Mesothelial cell of epicardium (in vitro differentiated cells): ENCODE measurements at regions not wholly inside any gene's neighbourhood (a gene's known extent, or its start where the extent isn't known, plus 50 kb on each side); places are given as distances from the start of the nearest gene placed in this dataset.

Source experiments
- DNase-seq, 2 experiments: peaks; one replicate each; pipeline ENCODE4 v3.0.0; 2021; ENCODE audit warnings: low spot score in 2 of 2; ENCODE audit not compliant: unreplicated experiment in 2 of 2
- H3K27ac Mint-ChIP-seq: 2 replicates; pipeline ENCODE4 v1.8.0; 2021; ENCODE audit warnings: mixed read lengths
- H3K27me3 Mint-ChIP-seq: 2 replicates; pipeline ENCODE4 v1.8.0; 2021; ENCODE audit warnings: low read depth, mixed read lengths
- H3K36me3 Mint-ChIP-seq: 2 replicates; pipeline ENCODE4 v1.8.0; 2021; ENCODE audit warnings: mixed read lengths
- H3K4me1 Mint-ChIP-seq: 2 replicates; pipeline ENCODE4 v1.8.0; 2021; ENCODE audit warnings: mixed read lengths
- H3K4me3 Mint-ChIP-seq: 2 replicates; pipeline ENCODE4 v1.8.0; 2021; ENCODE audit warnings: mild to moderate bottlenecking, moderate library complexity, mixed read lengths
- H3K9me3 Mint-ChIP-seq: 2 replicates; pipeline ENCODE4 v1.8.0; 2021; ENCODE audit warnings: mixed read lengths
- TF ChIP-seq, protein P1 (sequence below): fragments of 200-600 bp; sonication (generic); IDR thresholded peaks from one replicate; pipeline ENCODE4 v1.5.0; 2021; ENCODE audit warnings: antibody characterized with exemption; ENCODE audit not compliant: unreplicated experiment

DNA sequence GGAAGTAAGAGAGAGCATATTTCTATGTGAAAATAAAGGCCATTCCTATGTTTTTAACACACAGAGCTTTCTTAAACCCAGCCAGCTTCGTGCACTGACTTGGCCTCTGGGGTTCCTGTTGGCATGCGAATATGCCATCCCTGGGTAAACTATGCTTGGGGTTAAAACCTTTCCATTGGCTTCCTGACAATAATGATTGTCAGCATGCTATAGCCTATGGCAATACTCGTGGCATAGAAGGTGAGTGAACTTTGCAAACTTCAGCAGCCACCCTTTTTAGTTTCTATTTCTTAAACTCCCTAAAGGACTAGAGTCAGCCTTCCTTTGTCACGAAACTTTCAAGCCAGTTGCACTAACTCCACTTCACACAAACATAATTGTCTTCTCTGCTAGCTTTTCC lies 148.4 kb upstream of the RGS6 start:
- no peaks in the 10 kb centered on the region for H3K27me3 Mint-ChIP-seq
- H3K9me3 Mint-ChIP-seq = peaks cover 18% of the 10 kb centered on the region
- DNase-seq = no peak
- no peaks in the 10 kb centered on the region for H3K36me3 Mint-ChIP-seq
- peaks cover 1% of the 10 kb centered on the region for H3K4me1 Mint-ChIP-seq
- H3K27ac Mint-ChIP-seq = no peak overlapping the region
- TF ChIP-seq, protein P1, sequence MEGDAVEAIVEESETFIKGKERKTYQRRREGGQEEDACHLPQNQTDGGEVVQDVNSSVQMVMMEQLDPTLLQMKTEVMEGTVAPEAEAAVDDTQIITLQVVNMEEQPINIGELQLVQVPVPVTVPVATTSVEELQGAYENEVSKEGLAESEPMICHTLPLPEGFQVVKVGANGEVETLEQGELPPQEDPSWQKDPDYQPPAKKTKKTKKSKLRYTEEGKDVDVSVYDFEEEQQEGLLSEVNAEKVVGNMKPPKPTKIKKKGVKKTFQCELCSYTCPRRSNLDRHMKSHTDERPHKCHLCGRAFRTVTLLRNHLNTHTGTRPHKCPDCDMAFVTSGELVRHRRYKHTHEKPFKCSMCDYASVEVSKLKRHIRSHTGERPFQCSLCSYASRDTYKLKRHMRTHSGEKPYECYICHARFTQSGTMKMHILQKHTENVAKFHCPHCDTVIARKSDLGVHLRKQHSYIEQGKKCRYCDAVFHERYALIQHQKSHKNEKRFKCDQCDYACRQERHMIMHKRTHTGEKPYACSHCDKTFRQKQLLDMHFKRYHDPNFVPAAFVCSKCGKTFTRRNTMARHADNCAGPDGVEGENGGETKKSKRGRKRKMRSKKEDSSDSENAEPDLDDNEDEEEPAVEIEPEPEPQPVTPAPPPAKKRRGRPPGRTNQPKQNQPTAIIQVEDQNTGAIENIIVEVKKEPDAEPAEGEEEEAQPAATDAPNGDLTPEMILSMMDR = no peak
- H3K4me3 Mint-ChIP-seq = no peak overlapping the region

DNA sequence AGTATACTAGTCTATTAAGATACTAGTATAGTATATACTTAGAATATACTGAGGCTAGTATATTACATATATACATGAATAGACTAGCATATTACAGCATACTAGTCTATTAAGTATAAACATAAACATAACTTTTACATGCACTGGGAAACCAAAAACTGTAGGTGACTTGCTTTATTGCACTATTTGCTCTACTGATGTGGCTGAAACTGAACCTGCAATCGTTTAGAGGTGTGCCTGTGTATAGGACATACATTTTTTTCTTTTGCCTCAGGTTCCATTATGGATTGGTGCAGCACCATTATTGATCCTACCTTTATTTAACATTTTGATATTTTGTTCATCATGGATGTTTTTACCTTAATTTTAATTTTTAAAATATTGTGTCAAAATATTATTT lies 143.2 kb upstream of the RGS6 start:
- Mint-ChIP-seq H3K27me3 (no peaks in the 10 kb centered on the region), H3K27ac (no peak overlapping the region), H3K9me3 (peaks cover 29% of the 10 kb centered on the region), H3K36me3 (no peaks in the 10 kb centered on the region), H3K4me3 (no peak overlapping the region), H3K4me1 (no peaks in the 10 kb centered on the region)
- no peak for DNase-seq
- TF ChIP-seq, protein P1 = no peak

DNA sequence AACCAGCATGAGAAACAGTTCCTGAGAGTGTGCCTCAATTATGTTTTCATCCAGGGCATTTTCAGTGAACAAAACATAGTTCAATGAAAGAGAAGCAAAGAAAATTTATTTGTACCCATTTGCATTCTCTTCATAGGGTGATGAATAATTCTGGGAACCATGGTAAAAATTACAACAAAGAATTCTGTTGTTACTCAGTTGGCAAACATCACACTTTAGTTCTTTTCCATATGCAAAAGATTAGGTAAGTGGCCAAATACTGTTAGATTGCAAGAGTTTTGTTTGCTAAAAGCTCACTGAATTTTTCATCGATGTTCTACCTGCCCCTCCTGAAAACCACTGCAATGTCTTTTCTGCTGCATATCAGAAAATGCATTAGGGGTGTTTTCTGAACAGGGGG lies 132.4 kb upstream of the RGS6 start:
- H3K27me3 Mint-ChIP-seq = peaks cover 5% of the 10 kb centered on the region
- no peaks in the 10 kb centered on the region for H3K36me3 Mint-ChIP-seq
- H3K4me1 Mint-ChIP-seq = peaks cover under 1% of the 10 kb centered on the region
- DNase-seq = no peak
- TF ChIP-seq, protein P1 = no peak
- H3K9me3 Mint-ChIP-seq = no peaks in the 10 kb centered on the region
- no peak overlapping the region for H3K27ac Mint-ChIP-seq
- no peak overlapping the region for H3K4me3 Mint-ChIP-seq

DNA sequence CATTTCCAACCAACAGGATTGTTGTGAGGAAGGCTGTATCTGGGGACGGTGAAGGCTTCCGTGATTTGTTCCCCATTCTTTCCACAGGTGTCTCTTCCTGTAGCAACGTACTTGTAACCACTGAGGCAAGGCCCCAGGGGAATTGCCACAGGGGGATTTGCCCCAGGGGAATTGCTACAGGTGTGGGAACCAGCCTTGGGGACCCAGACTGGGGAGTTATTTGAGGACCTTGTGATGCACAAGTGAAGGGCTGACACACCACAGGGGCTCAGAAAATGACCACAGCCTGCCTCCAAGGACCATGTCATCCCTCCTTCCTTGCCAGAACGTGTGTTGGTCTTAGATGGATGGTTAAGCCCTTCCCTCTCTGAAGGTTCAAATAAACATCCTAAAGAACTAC lies 131.4 kb upstream of the RGS6 start:
- H3K36me3 Mint-ChIP-seq = no peaks in the 10 kb centered on the region
- no peaks in the 10 kb centered on the region for H3K9me3 Mint-ChIP-seq
- no peak overlapping the region for H3K4me3 Mint-ChIP-seq
- TF ChIP-seq, protein P1 = no peak
- peaks cover 4% of the 10 kb centered on the region for H3K27me3 Mint-ChIP-seq
- no peak overlapping the region for H3K27ac Mint-ChIP-seq
- peaks cover 3% of the 10 kb centered on the region for H3K4me1 Mint-ChIP-seq
- DNase-seq = no peak

DNA sequence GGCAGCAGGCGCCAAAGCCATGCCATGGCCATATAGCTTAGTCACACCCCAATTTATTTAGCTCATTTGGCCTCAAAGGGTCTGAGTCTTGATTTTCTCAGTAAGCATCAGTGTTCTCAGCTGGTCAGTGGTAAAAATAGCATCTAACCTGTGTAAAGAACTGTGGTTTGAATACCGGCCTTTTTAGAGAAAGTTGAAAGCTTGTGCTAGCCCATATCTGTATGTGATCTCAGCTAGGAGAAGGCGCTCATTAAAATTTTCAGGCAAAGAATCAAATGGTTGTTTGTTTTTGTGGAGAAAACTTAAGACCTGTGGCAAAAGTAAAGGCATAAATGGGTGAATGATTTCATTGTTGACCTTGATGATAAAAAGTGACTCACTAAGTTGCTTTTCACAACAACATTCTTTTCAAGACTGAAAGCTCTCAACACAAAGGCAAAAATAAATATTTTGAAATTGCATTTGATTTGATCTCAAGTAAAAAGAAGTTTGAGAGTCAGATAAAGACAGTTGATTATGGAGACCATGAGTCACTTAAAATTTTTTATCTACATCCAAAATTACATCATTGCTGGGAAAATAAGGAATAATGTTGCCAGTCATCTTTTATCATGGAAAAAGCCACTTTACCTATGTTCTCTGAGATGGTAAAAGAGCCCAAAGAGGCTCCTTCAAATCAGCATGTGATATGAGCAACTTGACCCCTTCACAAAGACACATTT lies 128.5 kb upstream of the RGS6 start:
- H3K9me3 Mint-ChIP-seq = no peaks in the 10 kb centered on the region
- TF ChIP-seq, protein P1 = no peak
- no peaks in the 10 kb centered on the region for H3K36me3 Mint-ChIP-seq
- no peak overlapping the region for H3K27ac Mint-ChIP-seq
- peaks cover 3% of the 10 kb centered on the region for H3K4me1 Mint-ChIP-seq
- peaks cover 7% of the 10 kb centered on the region for H3K27me3 Mint-ChIP-seq
- no peak for DNase-seq
- H3K4me3 Mint-ChIP-seq = no peak overlapping the region
